ENCODE measurements at regions not wholly inside any gene's neighbourhood (a gene's known extent, or its start where the extent isn't known, plus 50 kb on each side); places are given as distances from the start of the nearest gene placed in this dataset.

DNA sequence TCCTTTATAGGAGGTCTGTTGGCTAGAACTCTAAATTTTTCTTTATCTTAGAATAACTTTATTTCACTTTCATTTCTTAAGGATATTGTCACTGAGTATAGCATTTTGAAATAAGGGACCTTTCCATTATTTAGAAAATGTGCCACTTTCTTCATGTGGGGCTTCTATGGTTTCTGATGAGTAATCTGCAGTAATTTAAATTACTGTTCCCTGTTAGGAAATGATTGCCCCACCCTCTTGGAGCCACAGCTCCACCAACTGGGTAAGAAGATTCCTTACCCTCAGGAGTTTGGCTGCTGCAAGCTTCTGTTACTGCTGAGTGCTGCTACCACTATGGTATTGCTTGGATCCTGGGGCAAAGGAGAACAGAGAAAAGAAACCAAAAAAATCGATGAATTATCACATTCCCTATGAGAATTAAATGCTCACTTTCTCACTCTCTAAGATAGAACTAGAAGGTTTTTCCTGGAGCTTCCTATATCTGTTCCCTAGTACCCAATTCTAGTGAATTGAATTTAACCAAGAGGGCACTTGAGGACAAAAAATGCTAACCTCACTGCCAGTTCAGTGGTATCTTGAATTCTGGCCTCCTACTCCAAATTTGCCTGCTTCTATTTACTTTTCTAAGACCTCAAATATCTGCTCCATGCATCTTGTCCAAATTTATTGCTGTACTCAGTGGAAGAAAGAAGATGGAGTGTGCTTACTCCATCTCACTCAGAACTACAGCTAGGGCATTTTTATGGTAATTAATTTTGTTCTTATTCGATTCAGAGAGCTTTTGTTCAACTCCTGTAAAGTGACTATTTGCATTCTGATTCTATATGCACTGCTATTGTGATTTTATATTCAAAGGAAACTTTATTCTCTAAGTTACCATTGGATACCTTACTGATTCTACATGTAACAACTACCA is 2111.3 kb downstream of the MAT2B start:
- Mint-ChIP-seq H3K27ac (ENCODE audit: low read depth) (no peak overlapping the region), H3K4me1 (no peaks in the 10 kb centered on the region), H3K36me3 (ENCODE audit: insufficient read depth) (no peaks in the 10 kb centered on the region), H3K4me3 (no peak overlapping the region), H3K27me3 (no peaks in the 10 kb centered on the region), H3K9me3 (peaks cover 11% of the 10 kb centered on the region)
- ATAC-seq (replicated peaks; ENCODE audit: extremely low read depth, poor library complexity, severe bottlenecking) (no peak), DNase-seq (ENCODE audit: low spot score in 2 of 2) (no peak)

GRCh38 chr5:165617491-165617890 is 2112.1 kb downstream of the MAT2B start:
- Mint-ChIP-seq H3K27me3 (no peaks in the 10 kb centered on the region), H3K4me3 (no peak overlapping the region), H3K27ac (ENCODE audit: low read depth) (no peak overlapping the region), H3K4me1 (no peaks in the 10 kb centered on the region), H3K9me3 (peaks cover 11% of the 10 kb centered on the region), H3K36me3 (ENCODE audit: insufficient read depth) (no peaks in the 10 kb centered on the region)
- DNase-seq (ENCODE audit: low spot score in 2 of 2) (no peak), ATAC-seq (replicated peaks; ENCODE audit: extremely low read depth, poor library complexity, severe bottlenecking) (no peak)

DNA sequence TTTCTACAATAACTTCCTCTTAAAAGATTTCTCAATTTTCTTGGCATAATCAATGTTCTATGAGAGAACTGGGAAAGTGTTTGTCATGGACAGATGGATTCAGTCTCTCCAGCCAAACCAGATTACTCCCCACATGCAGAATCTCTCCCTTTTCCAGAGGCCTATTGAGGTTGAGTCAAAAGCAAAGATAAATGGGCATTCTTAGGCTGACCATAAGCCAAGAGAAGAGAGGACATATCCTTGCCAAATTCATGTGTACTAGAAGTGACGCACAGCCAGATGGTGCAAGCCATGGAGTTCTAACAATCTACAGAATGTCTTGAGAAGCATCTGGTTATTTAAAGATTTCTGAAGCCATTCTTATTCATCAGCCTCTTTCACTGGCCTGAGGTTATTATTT is 2115.0 kb downstream of the MAT2B start:
- Mint-ChIP-seq H3K9me3 (peaks cover 7% of the 10 kb centered on the region), H3K36me3 (ENCODE audit: insufficient read depth) (no peaks in the 10 kb centered on the region), H3K27ac (ENCODE audit: low read depth) (no peak overlapping the region), H3K27me3 (no peaks in the 10 kb centered on the region), H3K4me1 (no peaks in the 10 kb centered on the region), H3K4me3 (no peak overlapping the region)
- DNase-seq (ENCODE audit: low spot score in 2 of 2) (no peak), ATAC-seq (replicated peaks; ENCODE audit: extremely low read depth, poor library complexity, severe bottlenecking) (no peak)

GRCh38 chr5:165622864-165623536 is 2117.6 kb downstream of the MAT2B start:
- peaks cover 9% of the 10 kb centered on the region for H3K9me3 Mint-ChIP-seq
- no peak for ATAC-seq (replicated peaks; ENCODE audit: extremely low read depth, poor library complexity, severe bottlenecking)
- H3K4me3 Mint-ChIP-seq, result no peak overlapping the region
- H3K27ac Mint-ChIP-seq (ENCODE audit: low read depth), result no peak overlapping the region
- no peaks in the 10 kb centered on the region for H3K36me3 Mint-ChIP-seq (ENCODE audit: insufficient read depth)
- H3K4me1 Mint-ChIP-seq, result no peaks in the 10 kb centered on the region
- H3K27me3 Mint-ChIP-seq, result no peaks in the 10 kb centered on the region
- DNase-seq (ENCODE audit: low spot score in 2 of 2), result no peak

DNA sequence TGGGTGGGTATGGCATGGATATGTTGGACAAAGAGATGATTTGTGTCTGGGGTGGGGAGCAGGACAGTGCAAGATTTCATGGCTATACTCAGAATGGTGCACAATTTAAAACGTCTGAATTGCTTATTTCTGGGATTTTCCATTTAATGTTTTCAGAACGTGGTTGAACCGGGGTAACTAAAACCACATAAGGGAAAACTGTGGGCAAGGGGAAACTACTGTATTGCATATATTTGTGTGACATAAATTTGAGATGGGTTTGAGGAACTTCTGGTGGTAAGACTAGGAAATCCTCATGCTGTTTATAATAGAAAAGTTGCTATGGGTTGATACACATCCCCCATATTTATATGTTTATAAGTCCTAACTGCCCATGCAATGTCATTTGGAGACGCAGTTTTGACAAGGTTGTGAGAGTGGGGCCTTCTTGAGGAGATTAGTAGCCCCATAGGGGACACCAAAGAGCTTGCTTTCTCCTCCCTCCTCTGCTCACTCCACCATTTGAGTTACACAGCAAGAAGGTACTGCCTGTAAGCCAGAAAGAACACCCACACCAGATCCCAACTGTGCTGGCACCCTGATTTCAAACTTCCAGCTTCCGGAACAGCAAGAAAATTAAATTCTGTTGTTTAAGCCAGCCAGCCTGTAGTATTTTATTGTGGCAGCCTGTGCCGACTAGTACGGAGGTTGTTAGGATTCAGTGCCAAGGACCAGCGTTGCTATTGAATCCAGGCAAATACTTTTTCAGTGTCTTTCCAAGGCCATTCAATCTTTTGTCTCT is 2118.9 kb downstream of the MAT2B start:
- ATAC-seq (replicated peaks; ENCODE audit: extremely low read depth, poor library complexity, severe bottlenecking), result no peak
- H3K9me3 Mint-ChIP-seq, result peaks cover 9% of the 10 kb centered on the region
- no peak overlapping the region for H3K27ac Mint-ChIP-seq (ENCODE audit: low read depth)
- H3K36me3 Mint-ChIP-seq (ENCODE audit: insufficient read depth), result peaks cover 1% of the 10 kb centered on the region
- H3K27me3 Mint-ChIP-seq, result no peaks in the 10 kb centered on the region
- no peaks in the 10 kb centered on the region for H3K4me1 Mint-ChIP-seq
- no peak overlapping the region for H3K4me3 Mint-ChIP-seq
- DNase-seq (ENCODE audit: low spot score in 2 of 2), result no peak

DNA sequence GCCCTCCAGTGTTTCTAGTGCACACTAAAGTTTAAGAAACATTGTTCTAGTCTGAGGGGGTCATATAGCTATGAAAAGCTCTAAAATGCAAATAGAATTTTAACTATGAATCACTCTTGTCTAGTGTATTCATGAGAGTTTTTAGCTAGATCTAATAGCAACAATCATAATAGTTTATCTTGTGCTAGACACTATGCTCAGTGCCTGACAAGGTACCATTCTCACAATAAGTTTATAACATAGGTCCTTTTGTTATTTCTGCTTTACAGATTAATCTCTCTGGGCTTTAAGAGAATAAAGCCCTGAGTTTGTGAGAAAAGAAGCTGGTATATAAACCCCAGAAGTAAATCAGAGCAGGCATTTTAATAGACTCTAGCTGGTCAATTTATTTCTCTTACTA is 2120.7 kb downstream of the MAT2B start:
- H3K4me3 Mint-ChIP-seq, result no peak overlapping the region
- peaks cover 1% of the 10 kb centered on the region for H3K36me3 Mint-ChIP-seq (ENCODE audit: insufficient read depth)
- H3K27me3 Mint-ChIP-seq, result no peaks in the 10 kb centered on the region
- DNase-seq (ENCODE audit: low spot score in 2 of 2), result no peak
- peaks cover 9% of the 10 kb centered on the region for H3K9me3 Mint-ChIP-seq
- no peak for ATAC-seq (replicated peaks; ENCODE audit: extremely low read depth, poor library complexity, severe bottlenecking)
- no peaks in the 10 kb centered on the region for H3K4me1 Mint-ChIP-seq
- H3K27ac Mint-ChIP-seq (ENCODE audit: low read depth), result no peak overlapping the region

DNA sequence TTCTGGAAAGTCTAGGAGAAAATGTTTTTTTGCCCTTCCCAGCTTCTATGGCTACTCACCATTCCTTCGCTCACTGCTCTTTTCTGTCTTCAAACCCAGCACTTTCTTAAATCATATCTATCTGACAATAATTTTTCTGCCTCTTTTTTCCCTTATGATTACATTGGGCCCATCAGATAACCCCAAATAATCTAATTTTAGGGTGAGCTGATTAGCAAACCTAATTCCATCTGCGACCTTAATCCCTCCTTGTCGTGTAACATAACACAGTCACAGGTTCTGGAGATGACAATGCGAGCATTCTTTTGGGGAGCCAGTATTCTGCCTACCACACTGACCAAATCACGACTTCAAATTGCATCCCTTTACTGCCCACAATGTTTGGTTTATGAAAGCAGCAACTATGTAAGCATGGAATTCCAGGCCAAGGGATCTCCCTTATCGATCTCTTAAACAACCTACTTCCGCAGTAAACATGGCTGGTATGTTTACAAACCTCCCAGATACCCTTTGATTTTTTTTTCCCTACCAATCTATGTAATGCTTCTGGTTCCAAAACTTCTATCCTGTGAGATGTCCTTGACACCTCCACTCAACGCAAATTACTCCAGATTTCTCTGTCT is 2122.2 kb downstream of the MAT2B start:
- ATAC-seq (replicated peaks; ENCODE audit: extremely low read depth, poor library complexity, severe bottlenecking) (no peak), DNase-seq (ENCODE audit: low spot score in 2 of 2) (no peak)
- H3K36me3 Mint-ChIP-seq (ENCODE audit: insufficient read depth), result peaks cover 1% of the 10 kb centered on the region
- H3K4me3 Mint-ChIP-seq, result no peak overlapping the region
- no peak overlapping the region for H3K27ac Mint-ChIP-seq (ENCODE audit: low read depth)
- H3K27me3 Mint-ChIP-seq, result no peaks in the 10 kb centered on the region
- H3K4me1 Mint-ChIP-seq, result no peaks in the 10 kb centered on the region
- H3K9me3 Mint-ChIP-seq, result peaks cover 9% of the 10 kb centered on the region

GRCh38 chr5:165630261-165630778 is 2124.9 kb downstream of the MAT2B start:
- DNase-seq (ENCODE audit: low spot score in 2 of 2), result no peak
- ATAC-seq (replicated peaks; ENCODE audit: extremely low read depth, poor library complexity, severe bottlenecking), result no peak
- peaks cover 1% of the 10 kb centered on the region for H3K36me3 Mint-ChIP-seq (ENCODE audit: insufficient read depth)
- H3K4me1 Mint-ChIP-seq, result no peaks in the 10 kb centered on the region
- no peak overlapping the region for H3K27ac Mint-ChIP-seq (ENCODE audit: low read depth)
- H3K27me3 Mint-ChIP-seq, result no peaks in the 10 kb centered on the region
- peaks cover 11% of the 10 kb centered on the region for H3K9me3 Mint-ChIP-seq
- H3K4me3 Mint-ChIP-seq, result no peak overlapping the region

DNA sequence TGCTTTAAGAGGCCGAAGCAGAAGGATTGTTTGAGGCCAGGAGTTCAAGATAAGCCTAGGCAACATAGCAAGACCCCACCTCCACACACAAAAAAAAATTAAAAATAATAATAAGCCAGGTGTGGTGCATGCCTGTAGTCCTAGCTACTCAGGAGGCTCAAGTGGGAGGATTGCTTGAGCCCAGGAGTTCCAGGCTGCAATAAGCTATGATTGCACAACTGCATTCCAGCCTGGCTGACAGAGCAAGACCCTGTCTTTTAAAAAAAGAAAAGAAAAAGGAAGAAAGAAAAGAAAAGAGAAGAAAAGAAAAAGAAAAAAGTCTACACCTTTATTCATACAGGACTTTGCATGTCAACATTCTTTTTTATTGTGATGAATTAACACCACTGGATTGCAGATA is 2125.8 kb downstream of the MAT2B start:
- Mint-ChIP-seq H3K27ac (ENCODE audit: low read depth) (no peak overlapping the region), H3K4me1 (no peaks in the 10 kb centered on the region), H3K27me3 (no peaks in the 10 kb centered on the region), H3K36me3 (ENCODE audit: insufficient read depth) (peaks cover 1% of the 10 kb centered on the region), H3K9me3 (peaks cover 11% of the 10 kb centered on the region), H3K4me3 (no peak overlapping the region)
- DNase-seq (ENCODE audit: low spot score in 2 of 2) (no peak), ATAC-seq (replicated peaks; ENCODE audit: extremely low read depth, poor library complexity, severe bottlenecking) (no peak)

GRCh38 chr5:165642366-165642765 is 2136.9 kb downstream of the MAT2B start:
- Mint-ChIP-seq H3K27me3 (no peaks in the 10 kb centered on the region), H3K36me3 (ENCODE audit: insufficient read depth) (no peaks in the 10 kb centered on the region), H3K27ac (ENCODE audit: low read depth) (no peak overlapping the region), H3K4me1 (no peaks in the 10 kb centered on the region), H3K4me3 (no peak overlapping the region), H3K9me3 (peaks cover 29% of the 10 kb centered on the region)
- DNase-seq (ENCODE audit: low spot score in 2 of 2) (no peak), ATAC-seq (replicated peaks; ENCODE audit: extremely low read depth, poor library complexity, severe bottlenecking) (no peak)

DNA sequence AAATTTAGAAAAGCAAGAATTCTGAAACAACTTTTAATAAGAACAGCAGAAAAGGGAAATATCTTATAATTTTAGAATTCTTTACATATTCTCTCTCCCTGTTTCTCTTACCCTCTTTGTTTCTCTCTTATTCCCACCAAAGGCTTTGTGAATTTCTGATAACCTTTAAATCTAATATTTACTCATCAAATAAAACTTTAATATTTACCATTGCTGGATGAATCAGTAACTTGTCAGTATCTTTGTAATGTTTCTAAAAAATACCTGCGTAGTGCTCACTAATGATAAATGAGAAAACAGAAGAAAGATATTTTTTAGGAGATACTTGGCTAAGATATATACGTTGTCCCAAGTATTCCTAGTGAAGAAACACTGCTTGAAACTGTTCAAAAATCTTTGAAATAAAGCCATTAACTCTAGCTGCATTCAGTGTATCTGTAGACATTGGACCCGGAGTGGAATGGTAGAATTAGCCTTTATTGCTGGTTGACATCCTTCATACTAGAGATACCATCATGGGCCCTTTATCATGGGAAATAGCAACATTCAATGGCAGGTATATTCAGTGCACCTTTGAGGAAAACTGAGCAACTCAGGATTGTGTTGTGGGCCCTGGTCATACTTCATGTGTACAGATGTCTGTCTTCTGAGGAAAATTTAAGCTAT is 2160.4 kb downstream of the MAT2B start:
- Mint-ChIP-seq H3K4me3 (no peak overlapping the region), H3K27ac (ENCODE audit: low read depth) (no peak overlapping the region), H3K4me1 (no peaks in the 10 kb centered on the region), H3K36me3 (ENCODE audit: insufficient read depth) (no peaks in the 10 kb centered on the region), H3K9me3 (peaks cover 15% of the 10 kb centered on the region), H3K27me3 (no peaks in the 10 kb centered on the region)
- ATAC-seq (replicated peaks; ENCODE audit: extremely low read depth, poor library complexity, severe bottlenecking) (no peak), DNase-seq (ENCODE audit: low spot score in 2 of 2) (no peak)

GRCh38 chr5:165673499-165673898 is 2168.1 kb downstream of the MAT2B start:
- no peak overlapping the region for H3K4me3 Mint-ChIP-seq
- no peaks in the 10 kb centered on the region for H3K4me1 Mint-ChIP-seq
- no peak for ATAC-seq (replicated peaks; ENCODE audit: extremely low read depth, poor library complexity, severe bottlenecking)
- H3K9me3 Mint-ChIP-seq, result peaks cover 27% of the 10 kb centered on the region
- no peaks in the 10 kb centered on the region for H3K36me3 Mint-ChIP-seq (ENCODE audit: insufficient read depth)
- H3K27ac Mint-ChIP-seq (ENCODE audit: low read depth), result no peak overlapping the region
- H3K27me3 Mint-ChIP-seq, result no peaks in the 10 kb centered on the region
- DNase-seq (ENCODE audit: low spot score in 2 of 2), result no peak
